Trophoblast cell (in vitro differentiated cells and primary cell): ENCODE measurements at regions not wholly inside any gene's neighbourhood (a gene's known extent, or its start where the extent isn't known, plus 50 kb on each side); places are given as distances from the start of the nearest gene placed in this dataset.

ENCODE experiments used
- DNase-seq, 2 donors: peaks; one replicate each; pipeline ENCODE4 v3.0.0-alpha.2; 2016
- H2AFZ ChIP-seq: 2 replicates; pipeline ENCODE4 v1.6.1; 2013; ENCODE audit warnings: low read length, moderate library complexity, mild to moderate bottlenecking; ENCODE audit not compliant: insufficient read depth, poor library complexity
- H2AK5ac ChIP-seq: 2 replicates; pipeline ENCODE4 v1.6.1; 2013; ENCODE audit warnings: mild to moderate bottlenecking, low read length
- H2BK120ac ChIP-seq: 2 replicates; pipeline ENCODE4 v1.6.1; 2013; ENCODE audit warnings: low read length, mild to moderate bottlenecking, moderate library complexity; ENCODE audit not compliant: insufficient read depth, poor library complexity
- H2BK12ac ChIP-seq: 2 replicates; pipeline ENCODE4 v1.6.1; 2013; ENCODE audit warnings: mild to moderate bottlenecking, low read length, moderate library complexity
- H2BK5ac ChIP-seq: 2 replicates; pipeline ENCODE4 v1.6.1; 2013; ENCODE audit warnings: low read length, low read depth, moderate library complexity, mild to moderate bottlenecking; ENCODE audit not compliant: poor library complexity
- H3K14ac ChIP-seq: 2 replicates; pipeline ENCODE4 v1.6.1; 2013; ENCODE audit warnings: mild to moderate bottlenecking, low read length
- H3K18ac ChIP-seq: 2 replicates; pipeline ENCODE4 v1.6.1; 2013; ENCODE audit warnings: mild to moderate bottlenecking, low read length
- H3K23ac ChIP-seq: 2 replicates; pipeline ENCODE4 v1.6.1; 2013; ENCODE audit warnings: low read length
- H3K27ac ChIP-seq: 2 replicates; pipeline ENCODE4 v1.5.1; 2013; ENCODE audit warnings: low read depth, mild to moderate bottlenecking, inconsistent platforms, low read length, moderate library complexity
- H3K27me3 ChIP-seq: 2 replicates; pipeline ENCODE4 v1.6.1; 2013; ENCODE audit warnings: inconsistent platforms, mild to moderate bottlenecking, low read length, moderate library complexity; ENCODE audit not compliant: insufficient read depth
- H3K36me3 ChIP-seq, 2 experiments: 1 replicate in 1 of 2; 2 replicates in 1 of 2; pipeline ENCODE4 v1.6.1; 2013; ENCODE audit warnings: low read length in 2 of 2, mild to moderate bottlenecking in 2 of 2, moderate library complexity in 1 of 2; ENCODE audit not compliant: insufficient read depth in 2 of 2, control insufficient read depth in 1 of 2
- H3K4ac ChIP-seq: 2 replicates; pipeline ENCODE4 v1.6.1; 2013; ENCODE audit warnings: low read depth, mild to moderate bottlenecking, low read length, moderate library complexity
- H3K4me1 ChIP-seq, 2 experiments: 1 replicate in 1 of 2; 2 replicates in 1 of 2; pipeline ENCODE4 v1.6.1; 2013; ENCODE audit warnings: low read length in 2 of 2, mild to moderate bottlenecking in 2 of 2, moderate library complexity in 1 of 2; ENCODE audit not compliant: insufficient read depth in 2 of 2, control insufficient read depth in 1 of 2
- H3K4me2 ChIP-seq: 2 replicates; pipeline ENCODE4 v1.6.1; 2013; ENCODE audit warnings: inconsistent platforms, mild to moderate bottlenecking, low read length, moderate library complexity
- H3K4me3 ChIP-seq: 2 replicates; pipeline ENCODE4 v1.5.1; 2013; ENCODE audit warnings: mild to moderate bottlenecking, low read depth, low read length, inconsistent platforms
- H3K79me1 ChIP-seq: one replicate; pipeline ENCODE4 v1.6.1; 2013; ENCODE audit warnings: low read length
- H3K79me2 ChIP-seq: 2 replicates; pipeline ENCODE4 v1.6.1; 2013; ENCODE audit warnings: low read length, mild to moderate bottlenecking; ENCODE audit not compliant: control insufficient read depth, insufficient read depth, poor library complexity
- H3K9ac ChIP-seq: 2 replicates; pipeline ENCODE4 v1.6.1; 2013; ENCODE audit warnings: mild to moderate bottlenecking, low read length
- H3K9me3 ChIP-seq: 2 replicates; pipeline ENCODE4 v1.6.1; 2013; ENCODE audit warnings: low read depth, mild to moderate bottlenecking, control low read depth, inconsistent platforms, low read length; ENCODE audit not compliant: insufficient read depth
- H4K12ac ChIP-seq: 2 replicates; pipeline ENCODE4 v1.6.1; 2013; ENCODE audit warnings: low read depth, mild to moderate bottlenecking, low read length, moderate library complexity
- H4K8ac ChIP-seq: 2 replicates; pipeline ENCODE4 v1.6.1; 2013; ENCODE audit warnings: low read depth, mild to moderate bottlenecking, low read length, moderate library complexity
- H4K91ac ChIP-seq: one replicate; pipeline ENCODE4 v1.6.1; 2013; ENCODE audit warnings: low read depth, mild to moderate bottlenecking, low read length, moderate library complexity
- WGBS: extraction: QIAGEN DNeasy Blood & Tissue Kit; methylation state at CpG from one replicate; pipeline ENCODE4 v1.1.7; 2013; ENCODE audit warnings: missing lambda C conversion rate; ENCODE audit not compliant: insufficient read length, insufficient coverage; ENCODE audit errors: extremely low coverage; 5-methylcytosine and 5-hydroxymethylcytosine counted together

GRCh38 chr19:30711296-30711695 is 339.1 kb downstream of the ZNF536 start:
- no CpG with 5 or more reads among the region's 17 CpGs for WGBS
- Histone ChIP-seq H3K4me2 (no peak overlapping the region), H3K79me1 (no peaks in the 10 kb centered on the region), H2BK120ac (no peak overlapping the region), H3K9ac (no peak overlapping the region), H3K27me3 (no peaks in the 10 kb centered on the region), H3K23ac (no peak overlapping the region), H2BK12ac (no peak overlapping the region), H3K79me2 (no peaks in the 10 kb centered on the region), H3K9me3 (no peaks in the 10 kb centered on the region), H3K36me3 (no peaks in the 10 kb centered on the region), H3K4ac (no peak overlapping the region), H4K12ac (no peak overlapping the region), H4K91ac (no peak overlapping the region), H3K4me3 (no peak overlapping the region), H3K18ac (no peak overlapping the region), H3K4me1 (peaks cover 0 to 7% of the 10 kb centered on the region in 2 experiments), H3K27ac (no peak overlapping the region), H2AFZ (no peak overlapping the region), H2AK5ac (no peak overlapping the region), H2BK5ac (no peak overlapping the region), H3K14ac (no peak overlapping the region), H4K8ac (no peak overlapping the region)
- no peak for DNase-seq

GRCh38 chr19:30710721-30711120 is 338.5 kb downstream of the ZNF536 start:
- Histone ChIP-seq H3K9me3 (no peaks in the 10 kb centered on the region), H3K36me3 (no peaks in the 10 kb centered on the region), H3K4me1 (peaks cover 0 to 7% of the 10 kb centered on the region in 2 experiments), H2AK5ac (no peak overlapping the region), H4K12ac (no peak overlapping the region), H3K27me3 (no peaks in the 10 kb centered on the region), H2AFZ (no peak overlapping the region), H4K91ac (no peak overlapping the region), H3K79me2 (no peaks in the 10 kb centered on the region), H3K4ac (no peak overlapping the region), H3K9ac (no peak overlapping the region), H3K18ac (no peak overlapping the region), H3K14ac (no peak overlapping the region), H3K79me1 (no peaks in the 10 kb centered on the region), H3K27ac (no peak overlapping the region), H2BK120ac (no peak overlapping the region), H4K8ac (no peak overlapping the region), H3K4me3 (no peak overlapping the region), H2BK12ac (no peak overlapping the region), H2BK5ac (no peak overlapping the region), H3K4me2 (no peak overlapping the region), H3K23ac (no peak overlapping the region)
- no CpG with 5 or more reads among the region's 12 CpGs for WGBS
- DNase-seq: no peak

GRCh38 chr19:30708416-30709178 is 336.4 kb downstream of the ZNF536 start:
- Histone ChIP-seq H2BK120ac (no peak overlapping the region), H3K36me3 (no peaks in the 10 kb centered on the region), H4K91ac (no peak overlapping the region), H3K27me3 (no peaks in the 10 kb centered on the region), H3K79me2 (no peaks in the 10 kb centered on the region), H4K12ac (no peak overlapping the region), H2BK5ac (no peak overlapping the region), H3K23ac (no peak overlapping the region), H2AK5ac (no peak overlapping the region), H2BK12ac (no peak overlapping the region), H3K9me3 (no peaks in the 10 kb centered on the region), H3K4me2 (no peak overlapping the region), H2AFZ (no peak overlapping the region), H3K9ac (no peak overlapping the region), H3K4ac (no peak overlapping the region), H3K4me3 (no peak overlapping the region), H4K8ac (no peak overlapping the region), H3K18ac (no peak overlapping the region), H3K14ac (no peak overlapping the region), H3K79me1 (no peaks in the 10 kb centered on the region), H3K27ac (no peak overlapping the region), H3K4me1 (peaks cover 0 to 7% of the 10 kb centered on the region in 2 experiments)
- WGBS: no CpG with 5 or more reads among the region's 11 CpGs
- DNase-seq: no peak

DNA sequence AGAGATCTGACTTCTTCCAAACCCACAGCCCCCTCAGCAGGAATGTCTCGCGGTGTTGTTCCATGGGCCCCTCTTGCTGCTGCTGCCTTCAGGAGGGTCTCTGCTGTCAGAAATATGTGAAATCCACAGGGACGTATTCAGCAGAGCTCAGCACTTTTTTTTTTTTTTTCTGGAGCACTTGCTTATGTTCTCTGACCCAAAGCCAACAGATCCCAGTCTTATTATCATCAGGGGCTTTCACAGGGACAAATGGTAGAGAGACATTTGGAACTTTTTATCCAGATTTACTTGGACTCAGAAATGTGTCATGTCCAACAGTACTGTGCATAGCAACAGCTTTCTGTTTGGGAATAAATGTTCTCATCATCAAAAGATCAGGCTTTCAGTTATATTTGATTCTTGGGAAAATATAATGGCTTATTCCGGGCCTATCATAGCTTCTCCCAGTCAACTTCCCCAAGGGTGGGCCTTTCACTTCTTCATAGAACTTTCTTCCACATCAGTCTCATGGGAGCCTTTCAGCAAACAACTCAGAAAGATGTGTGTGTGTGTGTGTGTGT is 332.7 kb downstream of the ZNF536 start:
- Histone ChIP-seq H3K9me3 (peaks cover 5% of the 10 kb centered on the region), H3K4me3 (no peak overlapping the region), H3K36me3 (no peaks in the 10 kb centered on the region), H3K14ac (no peak overlapping the region), H2BK5ac (no peak overlapping the region), H4K12ac (no peak overlapping the region), H4K91ac (no peak overlapping the region), H3K4me2 (no peak overlapping the region), H2BK12ac (no peak overlapping the region), H2AFZ (no peak overlapping the region), H3K27ac (no peak overlapping the region), H4K8ac (no peak overlapping the region), H3K27me3 (no peaks in the 10 kb centered on the region), H3K23ac (no peak overlapping the region), H3K4me1 (peaks cover 0 to 3% of the 10 kb centered on the region in 2 experiments), H3K4ac (no peak overlapping the region), H2BK120ac (no peak overlapping the region), H3K79me1 (no peaks in the 10 kb centered on the region), H3K9ac (no peak overlapping the region), H3K79me2 (no peaks in the 10 kb centered on the region), H2AK5ac (no peak overlapping the region), H3K18ac (no peak overlapping the region)
- WGBS: no CpG with 5 or more reads among the region's 4 CpGs
- no peak for DNase-seq
